ENCODE measurements at regions not wholly inside any gene's neighbourhood (a gene's known extent, or its start where the extent isn't known, plus 50 kb on each side); places are given as distances from the start of the nearest gene placed in this dataset.

GRCh38 chr7:65302883-65303282, 70.8 kb upstream of the ZNF92 start:
- H3K27ac Mint-ChIP-seq, result no peak overlapping the region
- POLR2A ChIA-PET, result no interaction called here
- no peaks in the 10 kb centered on the region for H3K9me3 Mint-ChIP-seq (ENCODE audit: insufficient read depth)

GRCh38 chr7:65301007-65301406, 72.6 kb upstream of the ZNF92 start:
- intact Hi-C loops (cut with micrococcal nuclease), result loop anchor here (10.0 kb wide), 1 partner anchor 666 kb away; no protein-coding TSS in a partner anchor
- Histone ChIP-seq H3K4me3 (ENCODE audit: control extremely low read depth in 1 of 5, extremely low read depth in 1 of 5, insufficient read depth in 1 of 5, low read depth in 2 of 5, low read length in 4 of 5) (no peak overlapping the region), H3K9me3 (ENCODE audit: control extremely low read depth in 1 of 3, control insufficient read depth in 2 of 3, insufficient read depth in 1 of 3, low read length in 2 of 3) (no peaks in the 10 kb centered on the region), H3K4me1 (ENCODE audit: control insufficient read depth in 2 of 2, insufficient read depth in 2 of 2, low read length in 2 of 2) (no peaks in the 10 kb centered on the region), H3K9ac (ENCODE audit: low read length) (no peak overlapping the region), H3K36me3 (replicated peaks in 1 of 2; ENCODE audit: control extremely low read depth in 1 of 2, control insufficient read depth in 1 of 2, extremely low read depth in 1 of 2, insufficient read depth in 2 of 2, low read length in 1 of 2) (no peaks in the 10 kb centered on the region), H2AFZ (ENCODE audit: insufficient read depth, low read depth, low read length, poor library complexity, severe bottlenecking) (no peak overlapping the region), H3K27me3 (replicated peaks in 1 of 4; ENCODE audit: control extremely low read depth in 1 of 4, control insufficient read depth in 3 of 4, insufficient read depth in 4 of 4, low read length in 3 of 4) (peaks cover 0 to 4% (median 0%) of the 10 kb centered on the region in 4 experiments), H4K20me1 (ENCODE audit: control insufficient read depth, insufficient read depth, low read length, poor library complexity, severe bottlenecking) (no peaks in the 10 kb centered on the region), H3K27ac (ENCODE audit: low read length in 2 of 2) (no peak overlapping the region), H3K4me2 (replicated peaks; ENCODE audit: low read depth, low read length, poor library complexity, severe bottlenecking) (no peak overlapping the region), H3K79me2 (ENCODE audit: control insufficient read depth, insufficient read depth, low read length) (no peaks in the 10 kb centered on the region)
- no peak for DNase-seq
- Mint-ChIP-seq H3K27ac (no peak overlapping the region), H3K27me3 (peaks cover 9% of the 10 kb centered on the region), H3K4me1 (no peaks in the 10 kb centered on the region), H3K9me3 (ENCODE audit: insufficient read depth) (no peaks in the 10 kb centered on the region), H3K4me3 (no peak overlapping the region)
- ChIA-PET POLR2A (no interaction called here), CTCF (interaction anchor here (0.9 to 4.6 kb wide), 2 partner anchors 7 to 350 kb away, joined by 3 to 24 read pairs; no protein-coding TSS in a partner anchor)
- WGBS (ENCODE audit: insufficient coverage), result 90% methylated on average over 1 of the region's 2 CpGs
- no peak for TF ChIP-seq CTCF (IDR thresholded peaks at IDR 0.05)
- TF ChIP-seq EZH2 (IDR thresholded peaks at IDR 0.05; ENCODE audit: borderline replicate concordance, insufficient read depth, low read depth, low read length, poor library complexity, severe bottlenecking), result no peak
- no peak for ATAC-seq (ENCODE audit: low read depth)

More at GRCh38 chr7:65302883-65303282, 70.8 kb upstream of the ZNF92 start:
- TF ChIP-seq CTCF (IDR thresholded peaks at IDR 0.05), result no peak
- no peak for TF ChIP-seq EZH2 (IDR thresholded peaks at IDR 0.05; ENCODE audit: borderline replicate concordance, insufficient read depth, low read depth, low read length, poor library complexity, severe bottlenecking)
- no peak overlapping the region for H2AFZ ChIP-seq (ENCODE audit: insufficient read depth, low read depth, low read length, poor library complexity, severe bottlenecking)
- H3K27me3 ChIP-seq (replicated peaks in 1 of 4; ENCODE audit: control extremely low read depth in 1 of 4, control insufficient read depth in 3 of 4, insufficient read depth in 4 of 4, low read length in 3 of 4), result peaks cover 0 to 6% (median 4%) of the 10 kb centered on the region in 4 experiments
- H3K9ac ChIP-seq (ENCODE audit: low read length), result no peak overlapping the region
- Mint-ChIP-seq H3K4me3 (no peak overlapping the region), H3K4me1 (peaks cover 4% of the 10 kb centered on the region), H3K27me3 (peaks cover 9% of the 10 kb centered on the region)
- no peak overlapping the region for H3K4me2 ChIP-seq (replicated peaks; ENCODE audit: low read depth, low read length, poor library complexity, severe bottlenecking)
- no peak for DNase-seq
- no peaks in the 10 kb centered on the region for H3K79me2 ChIP-seq (ENCODE audit: control insufficient read depth, insufficient read depth, low read length)
- WGBS (ENCODE audit: insufficient coverage), result no CpG with 5 or more reads among the region's 1 CpG
- H3K4me3 ChIP-seq (ENCODE audit: control extremely low read depth in 1 of 5, extremely low read depth in 1 of 5, insufficient read depth in 1 of 5, low read depth in 2 of 5, low read length in 4 of 5), result no peak overlapping the region
- peaks cover 0 to 2% of the 10 kb centered on the region in 2 donors for H3K4me1 ChIP-seq (ENCODE audit: control insufficient read depth in 2 of 2, insufficient read depth in 2 of 2, low read length in 2 of 2)
- CTCF ChIA-PET, result interaction anchor here (0.9 kb wide), 1 partner anchor 87 kb away, joined by 3 read pairs; no protein-coding TSS in a partner anchor
- no peaks in the 10 kb centered on the region for H4K20me1 ChIP-seq (ENCODE audit: control insufficient read depth, insufficient read depth, low read length, poor library complexity, severe bottlenecking)
- intact Hi-C loops (cut with micrococcal nuclease), result loop anchor here (10.0 kb wide), 1 partner anchor 668 kb away; no protein-coding TSS in a partner anchor
- no peak overlapping the region for H3K27ac ChIP-seq (ENCODE audit: low read length in 2 of 2)
- no peaks in the 10 kb centered on the region for H3K36me3 ChIP-seq (replicated peaks in 1 of 2; ENCODE audit: control extremely low read depth in 1 of 2, control insufficient read depth in 1 of 2, extremely low read depth in 1 of 2, insufficient read depth in 2 of 2, low read length in 1 of 2)
- no peak for ATAC-seq (ENCODE audit: low read depth)
- H3K9me3 ChIP-seq (ENCODE audit: control extremely low read depth in 1 of 3, control insufficient read depth in 2 of 3, insufficient read depth in 1 of 3, low read length in 2 of 3), result no peaks in the 10 kb centered on the region

Measured in B cell (primary cell).